NCI-H128 (cell line): ENCODE measurements at regions not wholly inside any gene's neighbourhood (a gene's known extent, or its start where the extent isn't known, plus 50 kb on each side); places are given as distances from the start of the nearest gene placed in this dataset.

Experiments
- DNase-seq: peaks from one replicate; lab custom pipeline; 2025; ENCODE audit not compliant: unreplicated experiment; lab: John Stamatoyannopoulos, UW

- no peak for DNase-seq
These were observed 408.7 kb downstream of the NUF2 start for GRCh38 chr1:163730411-163730821.

GRCh38 chr1:163737261-163737660 is 415.5 kb downstream of the NUF2 start:
- no peak for DNase-seq

- no peak for DNase-seq
These were observed 422.6 kb downstream of the NUF2 start for GRCh38 chr1:163744301-163744887.

GRCh38 chr1:163745204-163745603 is 423.4 kb downstream of the NUF2 start:
- no peak for DNase-seq

- no peak for DNase-seq
These were observed 425.5 kb downstream of the NUF2 start for GRCh38 chr1:163747261-163747660.

- no peak for DNase-seq
These were observed 426.1 kb downstream of the NUF2 start for GRCh38 chr1:163747855-163748254.

GRCh38 chr1:163758977-163759670 is 437.4 kb downstream of the NUF2 start:
- no peak for DNase-seq

GRCh38 chr1:163761898-163762297 is 440.1 kb downstream of the NUF2 start:
- no peak for DNase-seq

GRCh38 chr1:163766257-163766918 is 444.6 kb downstream of the NUF2 start:
- DNase-seq, result no peak

- DNase-seq, result no peak
These were observed 446.8 kb downstream of the NUF2 start for GRCh38 chr1:163768576-163768975.

- DNase-seq, result no peak
These were observed 448.5 kb downstream of the NUF2 start for GRCh38 chr1:163770265-163770664.

GRCh38 chr1:163771637-163772036 is 449.9 kb downstream of the NUF2 start:
- DNase-seq, result no peak

GRCh38 chr1:163772246-163772645 is 450.5 kb downstream of the NUF2 start:
- DNase-seq, result no peak

GRCh38 chr1:163773396-163773795 is 451.6 kb downstream of the NUF2 start:
- no peak for DNase-seq

GRCh38 chr1:163774401-163774945 is 452.7 kb downstream of the NUF2 start:
- no peak for DNase-seq

- no peak for DNase-seq
These were observed 453.3 kb downstream of the NUF2 start for GRCh38 chr1:163774978-163775620.

- no peak for DNase-seq
These were observed 455.5 kb downstream of the NUF2 start for GRCh38 chr1:163777205-163777604.

- no peak for DNase-seq
These were observed 459.4 kb downstream of the NUF2 start for GRCh38 chr1:163781146-163781545.

- no peak for DNase-seq
These were observed 464.2 kb downstream of the NUF2 start for GRCh38 chr1:163785868-163786405.

- DNase-seq, result no peak
These were observed 468.2 kb downstream of the NUF2 start for GRCh38 chr1:163789911-163790310.

- no peak for DNase-seq
These were observed 472.8 kb downstream of the NUF2 start for GRCh38 chr1:163794551-163794950.
